ENCODE measurements at regions not wholly inside any gene's neighbourhood (a gene's known extent, or its start where the extent isn't known, plus 50 kb on each side); places are given as distances from the start of the nearest gene placed in this dataset.
A peak's percentile ranks its signal among the peaks of the same experiment; 100 is the strongest.

GRCh38 chr14:51546603-51547258 is 105.0 kb upstream of the FRMD6 start:
- DNase-seq (ENCODE audit: low spot score), result no peak

- DNase-seq (ENCODE audit: low spot score), result no peak
Measured at GRCh38 chr14:51547260-51547659, 104.5 kb upstream of the FRMD6 start.

- no peak for DNase-seq (ENCODE audit: low spot score)
Measured at GRCh38 chr14:51547701-51548100, 104.0 kb upstream of the FRMD6 start.

GRCh38 chr14:51548187-51548586 is 103.5 kb upstream of the FRMD6 start:
- DNase-seq (ENCODE audit: low spot score), result no peak

- DNase-seq (ENCODE audit: low spot score), result no peak
Measured at GRCh38 chr14:51550636-51551035, 101.1 kb upstream of the FRMD6 start.

GRCh38 chr14:51552275-51552674 is 99.4 kb upstream of the FRMD6 start:
- no peak for DNase-seq (ENCODE audit: low spot score)

- no peak for DNase-seq (ENCODE audit: low spot score)
Measured at GRCh38 chr14:51552768-51553404, 98.8 kb upstream of the FRMD6 start.

- no peak for DNase-seq (ENCODE audit: low spot score)
Measured at GRCh38 chr14:51554339-51554920, 97.3 kb upstream of the FRMD6 start.

- DNase-seq (ENCODE audit: low spot score), result no peak
Measured at GRCh38 chr14:51554953-51555352, 96.8 kb upstream of the FRMD6 start.

GRCh38 chr14:51561141-51561540 is 90.6 kb upstream of the FRMD6 start:
- DNase-seq (ENCODE audit: low spot score), result no peak

- no peak for DNase-seq (ENCODE audit: low spot score)
Measured at GRCh38 chr14:51562816-51563215, 88.9 kb upstream of the FRMD6 start.

- no peak for DNase-seq (ENCODE audit: low spot score)
Measured at GRCh38 chr14:51563560-51563959, 88.2 kb upstream of the FRMD6 start.

- DNase-seq (ENCODE audit: low spot score), result no peak
Measured at GRCh38 chr14:51564460-51564859, 87.2 kb upstream of the FRMD6 start.

GRCh38 chr14:51564986-51565604 is 86.6 kb upstream of the FRMD6 start:
- DNase-seq (ENCODE audit: low spot score), result no peak

GRCh38 chr14:51566831-51567582 is 84.7 kb upstream of the FRMD6 start:
- DNase-seq (ENCODE audit: low spot score), result peak; percentile 22

- DNase-seq (ENCODE audit: low spot score), result no peak
Measured at GRCh38 chr14:51568366-51568765, 83.3 kb upstream of the FRMD6 start.

- DNase-seq (ENCODE audit: low spot score), result no peak
Measured at GRCh38 chr14:51573607-51574006, 78.1 kb upstream of the FRMD6 start.

- no peak for DNase-seq (ENCODE audit: low spot score)
Measured at GRCh38 chr14:51574009-51574408, 77.7 kb upstream of the FRMD6 start.

- DNase-seq (ENCODE audit: low spot score), result no peak
Measured at GRCh38 chr14:51575349-51576116, 76.2 kb upstream of the FRMD6 start.

GRCh38 chr14:51576117-51576430 is 75.6 kb upstream of the FRMD6 start:
- DNase-seq (ENCODE audit: low spot score), result no peak

GRCh38 chr14:51576879-51577278 is 74.8 kb upstream of the FRMD6 start:
- DNase-seq (ENCODE audit: low spot score), result no peak

GRCh38 chr14:51578853-51579252 is 72.9 kb upstream of the FRMD6 start:
- DNase-seq (ENCODE audit: low spot score), result no peak
